GM23338 (cell line): ENCODE measurements at regions not wholly inside any gene's neighbourhood (a gene's known extent, or its start where the extent isn't known, plus 50 kb on each side); places are given as distances from the start of the nearest gene placed in this dataset.

Experiments used
- ATAC-seq: fragments of 200-7000 bp; cut with Tn5 transposase; 3 replicates; pipeline ENCODE4 v1.9.1; 2020
- DNase-seq: peaks from one replicate; pipeline ENCODE4 v3.0.0-alpha.2; 2015; ENCODE audit warnings: low spot score
- H2AFZ ChIP-seq: fragments of 200-600 bp; sonication (generic); 2 replicates; pipeline ENCODE4 v1.8.0; 2016; ENCODE audit warnings: antibody characterized with exemption, mild to moderate bottlenecking, moderate library complexity
- H3F3A ChIP-seq: fragments of 200-600 bp; sonication (generic); replicated peaks from 2 replicates; pipeline ENCODE4 v1.8.0; 2017; ENCODE audit warnings: antibody characterized with exemption, mixed run types, low read depth
- H3K27ac ChIP-seq: fragments of 200-600 bp; sonication (generic); 2 replicates; pipeline ENCODE4 v1.6.1; 2016; ENCODE audit warnings: low read depth
- H3K27me3 ChIP-seq: fragments of 200-600 bp; sonication (generic); 2 replicates; pipeline ENCODE4 v1.8.0; 2016; ENCODE audit warnings: mild to moderate bottlenecking, mixed run types, moderate library complexity; ENCODE audit not compliant: insufficient read depth
- H3K36me3 ChIP-seq: fragments of 200-600 bp; sonication (generic); 2 replicates; pipeline ENCODE4 v1.8.0; 2016; ENCODE audit warnings: mild to moderate bottlenecking; ENCODE audit not compliant: insufficient read depth
- H3K4me1 ChIP-seq: fragments of 200-600 bp; sonication (generic); 2 replicates; pipeline ENCODE4 v1.8.0; 2016; ENCODE audit warnings: mild to moderate bottlenecking, moderate library complexity; ENCODE audit not compliant: insufficient read depth
- H3K4me2 ChIP-seq: fragments of 200-600 bp; sonication (generic); 2 replicates; pipeline ENCODE4 v1.7.1; 2017; ENCODE audit warnings: mixed run types
- H3K4me3 ChIP-seq: fragments of 200-600 bp; sonication (generic); 2 replicates; pipeline ENCODE4 v1.6.1; 2016; ENCODE audit warnings: mixed run types
- H3K79me2 ChIP-seq: fragments of 200-600 bp; sonication (generic); replicated peaks from 2 replicates; pipeline ENCODE4 v1.8.0; 2017; ENCODE audit warnings: mild to moderate bottlenecking; ENCODE audit not compliant: insufficient read depth
- H3K9me2 ChIP-seq: fragments of 200-600 bp; sonication (generic); 2 replicates; pipeline ENCODE4 v1.8.0; 2017; ENCODE audit not compliant: insufficient read depth
- H4K20me1 ChIP-seq: fragments of 200-600 bp; sonication (generic); replicated peaks from 2 replicates; pipeline ENCODE4 v1.8.0; 2017; ENCODE audit warnings: mild to moderate bottlenecking; ENCODE audit not compliant: insufficient read depth
- H3K27ac Mint-ChIP-seq: 2 replicates; pipeline ENCODE4 v1.8.0; 2020; ENCODE audit warnings: inconsistent platforms, mild to moderate bottlenecking, moderate library complexity, mixed read lengths
- H3K27me3 Mint-ChIP-seq: 3 replicates; pipeline ENCODE4 v1.8.0; 2022; ENCODE audit warnings: low read depth, mild to moderate bottlenecking, moderate library complexity, mixed read lengths, inconsistent platforms; ENCODE audit not compliant: insufficient read depth, poor library complexity
- H3K36me3 Mint-ChIP-seq: 3 replicates; pipeline ENCODE4 v1.8.0; 2021; ENCODE audit warnings: low read depth, mild to moderate bottlenecking, inconsistent platforms, moderate library complexity, mixed read lengths
- H3K4me1 Mint-ChIP-seq: 3 replicates; pipeline ENCODE4 v1.8.0; 2020; ENCODE audit warnings: mild to moderate bottlenecking, inconsistent platforms, mixed read lengths
- H3K4me3 Mint-ChIP-seq: 3 replicates; pipeline ENCODE4 v1.8.0; 2021; ENCODE audit warnings: moderate library complexity, mild to moderate bottlenecking, inconsistent platforms, mixed read lengths
- H3K9me3 Mint-ChIP-seq: 3 replicates; pipeline ENCODE4 v1.8.0; 2020; ENCODE audit warnings: moderate library complexity, mild to moderate bottlenecking, inconsistent platforms, mixed read lengths
- CREB1 ChIP-seq: fragments of 250-450 bp; sonication (Bioruptor Pico); IDR thresholded peaks from 2 replicates; pipeline ENCODE4 v1.5.0; 2020; ENCODE audit warnings: low read depth, mild to moderate bottlenecking, moderate library complexity
- CTCF ChIP-seq, 2 experiments: fragments of 200-600 bp in 1 of 2; sonication (generic) in 1 of 2; conservative IDR thresholded peaks; 2 replicates each; pipeline versions ENCODE4 v1.5.1 to v1.6.1; 2016 to 2017; ENCODE audit warnings: antibody characterized with exemption in 2 of 2, low read depth in 2 of 2, mild to moderate bottlenecking in 2 of 2, moderate library complexity in 1 of 2
- EZH2phosphoT487 ChIP-seq: fragments of 200-600 bp; sonication (generic); IDR thresholded peaks from one replicate; pipeline ENCODE4 v1.8.1; 2018; ENCODE audit warnings: antibody characterized with exemption; ENCODE audit not compliant: unreplicated experiment
- JUNB ChIP-seq: IDR thresholded peaks from one replicate; pipeline ENCODE4 v1.6.1; 2016; ENCODE audit warnings: antibody characterized with exemption; ENCODE audit not compliant: unreplicated experiment
- NANOG ChIP-seq: IDR thresholded peaks from 2 replicates; pipeline ENCODE4 v1.6.1; 2016; ENCODE audit warnings: antibody characterized with exemption, borderline replicate concordance
- REST ChIP-seq: IDR thresholded peaks from one replicate; pipeline ENCODE4 v1.6.1; 2018; ENCODE audit warnings: antibody characterized with exemption; ENCODE audit not compliant: unreplicated experiment
- STAT1 ChIP-seq: IDR thresholded peaks from one replicate; pipeline ENCODE4 v1.6.1; 2016; ENCODE audit warnings: antibody characterized with exemption; ENCODE audit not compliant: unreplicated experiment
- ZNF114 ChIP-seq: fragments of 250-450 bp; sonication (Bioruptor Pico); IDR thresholded peaks from 2 replicates; pipeline ENCODE4 v1.5.0; 2020; ENCODE audit warnings: mild to moderate bottlenecking, moderate library complexity
- ZNF331 ChIP-seq: fragments of 250-450 bp; sonication (Bioruptor Pico); IDR thresholded peaks from 2 replicates; pipeline ENCODE4 v1.5.0; 2020; ENCODE audit warnings: low read depth, mild to moderate bottlenecking, moderate library complexity
- ZNF462 ChIP-seq: fragments of 250-450 bp; sonication (Bioruptor Pico); IDR thresholded peaks from 2 replicates; pipeline ENCODE4 v1.5.0; 2020; ENCODE audit warnings: mild to moderate bottlenecking, moderate library complexity

GRCh38 chr19:27717825-27718224 is 1495.1 kb downstream of the UQCRFS1 start (continued):
- TF ChIP-seq CTCF (conservative IDR thresholded peaks at IDR 0.05; ENCODE audit: low read depth in 2 of 2), result no peak
- no peak for TF ChIP-seq ZNF331 (CRISPR knock-in tag)
- TF ChIP-seq EZH2phosphoT487, result no peak

- H4K20me1 ChIP-seq, result no peaks in the 10 kb centered on the region
- H3K36me3 Mint-ChIP-seq, result peaks cover 46% of the 10 kb centered on the region
- H3K4me1 Mint-ChIP-seq, result no peaks in the 10 kb centered on the region
- H3K4me1 ChIP-seq, result no peaks in the 10 kb centered on the region
- no peaks in the 10 kb centered on the region for H3F3A ChIP-seq
- no peak overlapping the region for H3K27ac ChIP-seq
- H3K4me3 Mint-ChIP-seq, result no peak overlapping the region
- no peak overlapping the region for H3K4me2 ChIP-seq
- no peaks in the 10 kb centered on the region for H3K9me2 ChIP-seq
- H3K79me2 ChIP-seq, result no peaks in the 10 kb centered on the region
- ATAC-seq, result no peak
- H3K27ac Mint-ChIP-seq, result no peak overlapping the region
- H3K27me3 ChIP-seq, result no peaks in the 10 kb centered on the region
- H3K36me3 ChIP-seq, result peaks cover 24% of the 10 kb centered on the region; the same call in 1 of the 2 replicates
- H3K9me3 Mint-ChIP-seq, result peaks cover 100% of the 10 kb centered on the region
- H3K4me3 ChIP-seq, result no peak overlapping the region
- DNase-seq, result no peak
- no peak overlapping the region for H2AFZ ChIP-seq
- H3K27me3 Mint-ChIP-seq, result peaks cover 5% of the 10 kb centered on the region
- TF ChIP-seq JUNB, result no peak
- TF ChIP-seq ZNF331 (CRISPR knock-in tag), result no peak
- TF ChIP-seq STAT1, result no peak
- TF ChIP-seq NANOG, result no peak
- no peak for TF ChIP-seq ZNF462 (CRISPR knock-in tag)
- TF ChIP-seq CREB1 (CRISPR knock-in tag), result no peak
- TF ChIP-seq EZH2phosphoT487, result no peak
- no peak for TF ChIP-seq REST
- TF ChIP-seq CTCF (conservative IDR thresholded peaks at IDR 0.05; ENCODE audit: low read depth in 2 of 2), result no peak
- no peak for TF ChIP-seq ZNF114
Measured at GRCh38 chr19:27716922-27717321, 1496.0 kb downstream of the UQCRFS1 start.
